Skin epidermis (tissue), 12 donors: ENCODE measurements at regions not wholly inside any gene's neighbourhood (a gene's known extent, or its start where the extent isn't known, plus 50 kb on each side); places are given as distances from the start of the nearest gene placed in this dataset.
"Not testable (repeated sequence)": the region's sequence is repeated elsewhere in the genome, so short reads cannot be mapped to it uniquely, and the experiment has no call there.

Source experiments
- H3K27ac ChIP-seq, 21 experiments: fragments of 200-600 bp; sonication (generic) in 11 of 21; one replicate each; pipeline ENCODE4 v1.5.0; 2020; ENCODE audit warnings: mild to moderate bottlenecking in 3 of 21, inconsistent platforms in 2 of 21, moderate library complexity in 2 of 21
- H3K4me3 ChIP-seq, 7 experiments: fragments of 200-600 bp; sonication (generic) in 2 of 7; one replicate each; pipeline ENCODE4 v1.5.0; 2020; ENCODE audit warnings: inconsistent platforms in 2 of 7, mild to moderate bottlenecking in 2 of 7, moderate library complexity in 1 of 7

- peak overlapping the region in 4 of 7 experiments; percentile 54 to 70 (median 61) for H3K4me3 ChIP-seq
Observed at GRCh38 chr20:1801929-1802306, 93.3 kb upstream of the SIRPA start.

GRCh38 chr20:1801225-1801928 is 93.8 kb upstream of the SIRPA start:
- no peak overlapping the region for H3K27ac ChIP-seq
- no peak overlapping the region for H3K4me3 ChIP-seq

More at GRCh38 chr20:1801929-1802306, 93.3 kb upstream of the SIRPA start:
- peak overlapping the region in 7 of 21 experiments; percentile 80 to 95 (median 90) for H3K27ac ChIP-seq

- no peak overlapping the region for H3K27ac ChIP-seq
- no peak overlapping the region for H3K4me3 ChIP-seq
Observed at GRCh38 chr20:1800777-1801176, 94.4 kb upstream of the SIRPA start.

- Histone ChIP-seq H3K27ac (no peak overlapping the region), H3K4me3 (no peak overlapping the region)
Observed at GRCh38 chr20:1800180-1800579, 95.0 kb upstream of the SIRPA start.

- H3K27ac ChIP-seq, H3K4me3 ChIP-seq: not testable (repeated sequence)
Observed at GRCh38 chr20:1799746-1800145, 95.5 kb upstream of the SIRPA start.

GRCh38 chr20:1798982-1799381 is 96.2 kb upstream of the SIRPA start:
- H3K4me3 ChIP-seq = no peak overlapping the region
- no peak overlapping the region for H3K27ac ChIP-seq

GRCh38 chr20:1793821-1794220 is 101.4 kb upstream of the SIRPA start:
- no peak overlapping the region for H3K27ac ChIP-seq
- H3K4me3 ChIP-seq = no peak overlapping the region

- H3K27ac ChIP-seq = no peak overlapping the region
- no peak overlapping the region for H3K4me3 ChIP-seq
Observed at GRCh38 chr20:1792274-1792673, 102.9 kb upstream of the SIRPA start.

GRCh38 chr20:1790386-1790785 is 104.8 kb upstream of the SIRPA start:
- H3K27ac ChIP-seq = no peak overlapping the region
- no peak overlapping the region for H3K4me3 ChIP-seq

GRCh38 chr20:1788044-1788443 is 107.2 kb upstream of the SIRPA start:
- H3K27ac ChIP-seq = no peak overlapping the region
- no peak overlapping the region for H3K4me3 ChIP-seq

- Histone ChIP-seq H3K27ac (no peak overlapping the region), H3K4me3 (no peak overlapping the region)
Observed at GRCh38 chr20:1786486-1786885, 108.7 kb upstream of the SIRPA start.

GRCh38 chr20:1784586-1784985 is 110.6 kb upstream of the SIRPA start:
- Histone ChIP-seq H3K4me3 (no peak overlapping the region), H3K27ac (no peak overlapping the region)

GRCh38 chr20:1783245-1783644 is 112.0 kb upstream of the SIRPA start:
- no peak overlapping the region for H3K27ac ChIP-seq
- H3K4me3 ChIP-seq = no peak overlapping the region

GRCh38 chr20:1782181-1782580 is 113.0 kb upstream of the SIRPA start:
- H3K27ac ChIP-seq = no peak overlapping the region
- H3K4me3 ChIP-seq = no peak overlapping the region

GRCh38 chr20:1779567-1779966 is 115.6 kb upstream of the SIRPA start:
- H3K27ac ChIP-seq = no peak overlapping the region
- no peak overlapping the region for H3K4me3 ChIP-seq

- no peak overlapping the region for H3K4me3 ChIP-seq
- no peak overlapping the region for H3K27ac ChIP-seq
Observed at GRCh38 chr20:1778338-1778737, 116.9 kb upstream of the SIRPA start.

- peak overlapping the region in 6 of 7 experiments; percentile 62 to 82 (median 72) for H3K4me3 ChIP-seq
- peak overlapping the region in 10 of 21 experiments; percentile 61 to 85 (median 78) for H3K27ac ChIP-seq
Observed at GRCh38 chr20:1777476-1777820, 117.8 kb upstream of the SIRPA start.

- Histone ChIP-seq H3K27ac (peak overlapping the region in 19 of 21 experiments; percentile 20 to 85 (median 75)), H3K4me3 (peak overlapping the region; percentile 60 to 82 (median 69))
Observed at GRCh38 chr20:1776681-1777475, 118.3 kb upstream of the SIRPA start.

GRCh38 chr20:1775117-1775516 is 117.5 kb upstream of the SIRPG start:
- H3K4me3 ChIP-seq = no peak overlapping the region
- no peak overlapping the region for H3K27ac ChIP-seq

- Histone ChIP-seq H3K27ac (no peak overlapping the region), H3K4me3 (no peak overlapping the region)
Observed at GRCh38 chr20:1774479-1774878, 116.9 kb upstream of the SIRPG start.

GRCh38 chr20:1773816-1774215 is 116.2 kb upstream of the SIRPG start:
- H3K4me3 ChIP-seq = no peak overlapping the region
- no peak overlapping the region for H3K27ac ChIP-seq
